ENCODE measurements at regions not wholly inside any gene's neighbourhood (a gene's known extent, or its start where the extent isn't known, plus 50 kb on each side); places are given as distances from the start of the nearest gene placed in this dataset.

DNA sequence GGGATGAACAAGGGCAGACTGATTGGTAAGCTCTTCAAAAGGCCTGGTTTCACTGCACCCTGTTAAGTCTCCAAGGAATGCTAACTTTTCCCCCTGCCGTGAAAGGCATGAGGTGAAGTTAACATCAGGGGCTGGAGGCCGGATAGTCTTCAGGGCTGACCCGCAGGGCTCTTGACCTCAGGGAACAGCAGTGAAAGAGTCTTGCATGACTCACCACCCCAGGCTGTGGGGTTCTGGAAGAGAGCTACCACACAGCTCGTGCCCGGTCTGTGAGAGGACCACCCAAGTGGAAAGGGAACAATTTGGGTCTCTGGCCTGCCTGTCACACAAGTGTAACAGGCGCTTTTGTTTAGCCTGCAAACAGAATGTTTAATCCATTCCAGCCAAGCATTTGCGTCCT, 504.9 kb downstream of the EDEM1 start:
- Histone ChIP-seq H3K4me1 (ENCODE audit: insufficient read depth, low read length, poor library complexity, severe bottlenecking) (no peaks in the 10 kb centered on the region), H3K9ac (ENCODE audit: low read depth, low read length, poor library complexity, severe bottlenecking) (no peak overlapping the region), H3K4me3 (ENCODE audit: low read length, poor library complexity, severe bottlenecking) (no peak overlapping the region), H3F3A (ENCODE audit: low read depth) (no peaks in the 10 kb centered on the region), H3K27me3 (ENCODE audit: insufficient read depth, low read length, poor library complexity, severe bottlenecking) (no peaks in the 10 kb centered on the region), H2AFZ (ENCODE audit: low read length) (no peak overlapping the region), H3K79me2 (ENCODE audit: insufficient read depth, low read length) (no peaks in the 10 kb centered on the region), H3K9me2 (replicated peaks; ENCODE audit: low read depth, low read length) (no peaks in the 10 kb centered on the region), H3K36me3 (ENCODE audit: insufficient read depth, low read length) (no peaks in the 10 kb centered on the region), H4K20me1 (ENCODE audit: insufficient read depth, low read length, poor library complexity, severe bottlenecking) (no peaks in the 10 kb centered on the region), H3K9me3 (ENCODE audit: insufficient read depth, low read depth, low read length) (no peaks in the 10 kb centered on the region; the same call in 1 of the 2 replicates), H3K4me2 (ENCODE audit: low read depth, low read length, poor library complexity, severe bottlenecking) (no peak overlapping the region)
- no peak for TF ChIP-seq EZH2phosphoT487 (IDR thresholded peaks at IDR 0.05; ENCODE audit: borderline replicate concordance)
- TF ChIP-seq, protein P1, sequence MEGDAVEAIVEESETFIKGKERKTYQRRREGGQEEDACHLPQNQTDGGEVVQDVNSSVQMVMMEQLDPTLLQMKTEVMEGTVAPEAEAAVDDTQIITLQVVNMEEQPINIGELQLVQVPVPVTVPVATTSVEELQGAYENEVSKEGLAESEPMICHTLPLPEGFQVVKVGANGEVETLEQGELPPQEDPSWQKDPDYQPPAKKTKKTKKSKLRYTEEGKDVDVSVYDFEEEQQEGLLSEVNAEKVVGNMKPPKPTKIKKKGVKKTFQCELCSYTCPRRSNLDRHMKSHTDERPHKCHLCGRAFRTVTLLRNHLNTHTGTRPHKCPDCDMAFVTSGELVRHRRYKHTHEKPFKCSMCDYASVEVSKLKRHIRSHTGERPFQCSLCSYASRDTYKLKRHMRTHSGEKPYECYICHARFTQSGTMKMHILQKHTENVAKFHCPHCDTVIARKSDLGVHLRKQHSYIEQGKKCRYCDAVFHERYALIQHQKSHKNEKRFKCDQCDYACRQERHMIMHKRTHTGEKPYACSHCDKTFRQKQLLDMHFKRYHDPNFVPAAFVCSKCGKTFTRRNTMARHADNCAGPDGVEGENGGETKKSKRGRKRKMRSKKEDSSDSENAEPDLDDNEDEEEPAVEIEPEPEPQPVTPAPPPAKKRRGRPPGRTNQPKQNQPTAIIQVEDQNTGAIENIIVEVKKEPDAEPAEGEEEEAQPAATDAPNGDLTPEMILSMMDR (conservative IDR thresholded peaks at IDR 0.05; ENCODE audit: low read length): no peak

DNA sequence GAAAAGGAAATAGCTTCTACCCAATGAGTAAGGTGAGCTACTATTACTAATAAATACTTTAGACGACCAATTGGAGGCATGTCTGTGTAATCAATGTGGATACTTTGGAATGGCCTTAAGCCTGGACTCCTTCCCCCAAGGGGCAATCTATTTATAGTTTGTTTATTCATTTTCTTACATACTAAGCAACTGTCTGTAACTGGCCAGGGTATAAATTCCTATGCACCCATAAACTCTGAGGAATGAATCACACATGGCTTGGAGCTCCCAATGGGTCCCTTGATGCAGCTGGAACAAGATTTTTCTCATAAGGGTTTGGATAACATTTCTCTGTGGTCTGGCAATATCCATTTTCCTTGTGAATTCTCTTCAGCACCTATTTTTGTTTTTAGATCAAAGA, 506.8 kb downstream of the EDEM1 start:
- no peaks in the 10 kb centered on the region for H3F3A ChIP-seq (ENCODE audit: low read depth)
- TF ChIP-seq, protein P1 (conservative IDR thresholded peaks at IDR 0.05; ENCODE audit: low read length): no peak
- TF ChIP-seq EZH2phosphoT487 (IDR thresholded peaks at IDR 0.05; ENCODE audit: borderline replicate concordance): no peak
- H3K4me3 ChIP-seq (ENCODE audit: low read length, poor library complexity, severe bottlenecking): no peak overlapping the region

DNA sequence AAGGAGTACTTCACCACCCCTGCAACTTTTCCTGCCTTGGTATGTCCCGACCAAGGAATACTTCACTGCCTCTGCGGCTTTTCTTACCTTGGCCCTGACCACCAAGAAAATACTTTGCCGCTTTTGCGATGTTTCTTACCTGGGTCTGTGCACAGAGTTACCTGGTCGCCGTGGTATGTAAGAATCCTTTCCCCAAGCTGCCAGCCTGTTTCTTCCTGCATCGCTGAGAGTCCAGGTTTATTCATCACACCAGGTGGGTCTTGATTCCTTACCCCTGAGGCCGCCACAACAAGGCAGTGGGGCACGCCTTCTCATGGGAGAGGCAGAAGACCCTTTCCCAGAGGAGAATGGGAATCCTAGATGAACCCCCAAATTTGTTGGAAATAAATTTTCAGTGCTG, 511.3 kb downstream of the EDEM1 start:
- no peak overlapping the region for H3K4me3 ChIP-seq (ENCODE audit: low read length, poor library complexity, severe bottlenecking)
- no peaks in the 10 kb centered on the region for H3K36me3 ChIP-seq (ENCODE audit: insufficient read depth, low read length)
- no peak overlapping the region for H3K4me2 ChIP-seq (ENCODE audit: low read depth, low read length, poor library complexity, severe bottlenecking)
- no peaks in the 10 kb centered on the region for H3K9me2 ChIP-seq (replicated peaks; ENCODE audit: low read depth, low read length)
- H3K9ac ChIP-seq (ENCODE audit: low read depth, low read length, poor library complexity, severe bottlenecking): no peak overlapping the region
- H2AFZ ChIP-seq (ENCODE audit: low read length): no peak overlapping the region
- H3F3A ChIP-seq (ENCODE audit: low read depth): no peaks in the 10 kb centered on the region
- TF ChIP-seq EZH2phosphoT487 (IDR thresholded peaks at IDR 0.05; ENCODE audit: borderline replicate concordance): no peak
- TF ChIP-seq, protein P1 (conservative IDR thresholded peaks at IDR 0.05; ENCODE audit: low read length): no peak
- no peaks in the 10 kb centered on the region for H3K27me3 ChIP-seq (ENCODE audit: insufficient read depth, low read length, poor library complexity, severe bottlenecking)
- H3K9me3 ChIP-seq (ENCODE audit: insufficient read depth, low read depth, low read length): no peaks in the 10 kb centered on the region
- H4K20me1 ChIP-seq (ENCODE audit: insufficient read depth, low read length, poor library complexity, severe bottlenecking): no peaks in the 10 kb centered on the region
- no peaks in the 10 kb centered on the region for H3K4me1 ChIP-seq (ENCODE audit: insufficient read depth, low read length, poor library complexity, severe bottlenecking)
- H3K79me2 ChIP-seq (ENCODE audit: insufficient read depth, low read length): no peaks in the 10 kb centered on the region

More for the DNA sequence above, 506.8 kb downstream of the EDEM1 start:
- H2AFZ ChIP-seq (ENCODE audit: low read length): no peak overlapping the region
- no peaks in the 10 kb centered on the region for H3K79me2 ChIP-seq (ENCODE audit: insufficient read depth, low read length)
- H3K36me3 ChIP-seq (ENCODE audit: insufficient read depth, low read length): no peaks in the 10 kb centered on the region
- no peak overlapping the region for H3K4me2 ChIP-seq (ENCODE audit: low read depth, low read length, poor library complexity, severe bottlenecking)
- H3K9me3 ChIP-seq (ENCODE audit: insufficient read depth, low read depth, low read length): no peaks in the 10 kb centered on the region; the same call in 1 of the 2 replicates
- no peaks in the 10 kb centered on the region for H3K27me3 ChIP-seq (ENCODE audit: insufficient read depth, low read length, poor library complexity, severe bottlenecking)
- H3K9ac ChIP-seq (ENCODE audit: low read depth, low read length, poor library complexity, severe bottlenecking): no peak overlapping the region
- no peaks in the 10 kb centered on the region for H4K20me1 ChIP-seq (ENCODE audit: insufficient read depth, low read length, poor library complexity, severe bottlenecking)
- no peaks in the 10 kb centered on the region for H3K9me2 ChIP-seq (replicated peaks; ENCODE audit: low read depth, low read length)
- H3K4me1 ChIP-seq (ENCODE audit: insufficient read depth, low read length, poor library complexity, severe bottlenecking): no peaks in the 10 kb centered on the region

All from Loucy (cell line).